Fibroblast of lung (primary cell): ENCODE measurements at regions not wholly inside any gene's neighbourhood (a gene's known extent, or its start where the extent isn't known, plus 50 kb on each side); places are given as distances from the start of the nearest gene placed in this dataset.

Experiments
- DNase-seq, 2 donors: peaks; one replicate each; pipeline versions ENCODE4 v3.0.0 to v3.0.0-alpha.2; 2010; ENCODE audit warnings: low read depth in 2 of 2
- H2AFZ ChIP-seq: 2 replicates; pipeline ENCODE4 v1.5.1; 2012; ENCODE audit warnings: low read length, control low read depth, inconsistent platforms
- H3K27ac ChIP-seq: 2 replicates; pipeline ENCODE4 v1.5.1; 2011; ENCODE audit warnings: low read length, control low read depth; ENCODE audit not compliant: insufficient read depth
- H3K27me3 ChIP-seq: 2 replicates; pipeline ENCODE4 v1.5.1; 2011; ENCODE audit warnings: mild to moderate bottlenecking, low read length; ENCODE audit not compliant: control insufficient read depth, insufficient read depth
- H3K36me3 ChIP-seq: 2 replicates; pipeline ENCODE4 v1.5.1; 2011; ENCODE audit warnings: low read length; ENCODE audit not compliant: control insufficient read depth, insufficient read depth
- H3K4me1 ChIP-seq: 2 replicates; pipeline ENCODE4 v1.5.1; 2011; ENCODE audit warnings: low read length; ENCODE audit not compliant: control insufficient read depth, insufficient read depth; ENCODE audit errors: extremely low read depth
- H3K4me2 ChIP-seq: 2 replicates; pipeline ENCODE4 v1.5.1; 2011; ENCODE audit warnings: low read length, control low read depth; ENCODE audit not compliant: insufficient read depth; ENCODE audit errors: extremely low read depth
- H3K4me3 ChIP-seq, 4 experiments: fragments of 200-600 bp in 1 of 4; sonication (generic) in 1 of 4; replicated peaks in 1 of 4; 2 replicates each; pipeline ENCODE4 v1.5.1; 2011 to 2016; ENCODE audit warnings: low read length in 4 of 4, low read depth in 3 of 4, mild to moderate bottlenecking in 3 of 4, control low read depth in 2 of 4, inconsistent platforms in 1 of 4, mixed read lengths in 1 of 4; ENCODE audit not compliant: insufficient read depth in 1 of 4; ENCODE audit errors: control extremely low read depth in 1 of 4
- H3K79me2 ChIP-seq: 2 replicates; pipeline ENCODE4 v1.5.1; 2012; ENCODE audit warnings: mild to moderate bottlenecking, low read length, inconsistent platforms; ENCODE audit not compliant: control insufficient read depth, insufficient read depth
- H3K9ac ChIP-seq: 2 replicates; pipeline ENCODE4 v1.5.1; 2011; ENCODE audit warnings: mild to moderate bottlenecking, low read length, control low read depth; ENCODE audit not compliant: insufficient read depth
- H3K9me3 ChIP-seq: 2 replicates; pipeline ENCODE4 v1.5.1; 2012; ENCODE audit warnings: low read depth, low read length; ENCODE audit not compliant: control insufficient read depth, insufficient read depth
- H4K20me1 ChIP-seq: 2 replicates; pipeline ENCODE4 v1.5.1; 2011; ENCODE audit warnings: low read length; ENCODE audit not compliant: control insufficient read depth, insufficient read depth; ENCODE audit errors: extremely low read depth
- CTCF ChIP-seq, 2 donors: IDR thresholded peaks in 1 of 2; conservative IDR thresholded peaks in 1 of 2; 1 replicate in 1 of 2; 2 replicates in 1 of 2; pipeline ENCODE4 v1.5.1; 2011 to 2012; ENCODE audit warnings: low read length in 2 of 2, control low read depth in 1 of 2, inconsistent platforms in 1 of 2, low read depth in 1 of 2, mild to moderate bottlenecking in 1 of 2
- EZH2 ChIP-seq: IDR thresholded peaks from 2 replicates; pipeline ENCODE4 v1.5.1; 2012; ENCODE audit warnings: low read length, control low read depth, mild to moderate bottlenecking; ENCODE audit errors: missing control alignments

- no peak overlapping the region for H3K9ac ChIP-seq
- no peak overlapping the region for H2AFZ ChIP-seq
- H4K20me1 ChIP-seq = no peaks in the 10 kb centered on the region
- no peak overlapping the region for H3K27ac ChIP-seq
- peaks cover 14% of the 10 kb centered on the region for H3K27me3 ChIP-seq
- no peak overlapping the region for H3K4me2 ChIP-seq
- no peak for TF ChIP-seq CTCF (conservative IDR thresholded peaks at IDR 0.05 in 1 of 2, IDR thresholded peaks at IDR 0.05 in 1 of 2; ENCODE audit: low read depth in 1 of 2, low read length in 2 of 2)
- no peak for TF ChIP-seq EZH2
- no peaks in the 10 kb centered on the region for H3K79me2 ChIP-seq
- no peaks in the 10 kb centered on the region for H3K9me3 ChIP-seq
- H3K4me1 ChIP-seq = no peaks in the 10 kb centered on the region
- DNase-seq = no peak
- no peak overlapping the region for H3K4me3 ChIP-seq
- no peaks in the 10 kb centered on the region for H3K36me3 ChIP-seq
Observed at GRCh38 chr3:193803288-193803687, 210.3 kb downstream of the OPA1 start.

- no peak overlapping the region for H3K4me2 ChIP-seq
- H2AFZ ChIP-seq = no peak overlapping the region
- H3K9me3 ChIP-seq = no peaks in the 10 kb centered on the region
- no peak for TF ChIP-seq CTCF (conservative IDR thresholded peaks at IDR 0.05 in 1 of 2, IDR thresholded peaks at IDR 0.05 in 1 of 2; ENCODE audit: low read depth in 1 of 2, low read length in 2 of 2)
- TF ChIP-seq EZH2 = no peak
- no peaks in the 10 kb centered on the region for H3K79me2 ChIP-seq
- H3K4me1 ChIP-seq = no peaks in the 10 kb centered on the region
- no peak overlapping the region for H3K4me3 ChIP-seq
- no peak overlapping the region for H3K9ac ChIP-seq
- H3K36me3 ChIP-seq = no peaks in the 10 kb centered on the region
- peaks cover 14% of the 10 kb centered on the region for H3K27me3 ChIP-seq
- peak; percentile 68 to 98 for DNase-seq
- no peaks in the 10 kb centered on the region for H4K20me1 ChIP-seq
- H3K27ac ChIP-seq = no peak overlapping the region
Observed at GRCh38 chr3:193805448-193805847, 212.4 kb downstream of the OPA1 start.

- no peak overlapping the region for H3K27ac ChIP-seq
- no peak for DNase-seq
- no peaks in the 10 kb centered on the region for H3K9me3 ChIP-seq
- H3K4me1 ChIP-seq = no peaks in the 10 kb centered on the region
- H2AFZ ChIP-seq = no peak overlapping the region
- no peaks in the 10 kb centered on the region for H3K36me3 ChIP-seq
- no peaks in the 10 kb centered on the region for H3K79me2 ChIP-seq
- TF ChIP-seq EZH2 (no peak), CTCF (conservative IDR thresholded peaks at IDR 0.05 in 1 of 2, IDR thresholded peaks at IDR 0.05 in 1 of 2; ENCODE audit: low read depth in 1 of 2, low read length in 2 of 2) (no peak)
- no peak overlapping the region for H3K4me2 ChIP-seq
- no peak overlapping the region for H3K4me3 ChIP-seq
- H3K27me3 ChIP-seq = peaks cover 23% of the 10 kb centered on the region
- no peak overlapping the region for H3K9ac ChIP-seq
- no peaks in the 10 kb centered on the region for H4K20me1 ChIP-seq
Observed at GRCh38 chr3:193808317-193808716, 215.3 kb downstream of the OPA1 start.
